ENCODE measurements at regions not wholly inside any gene's neighbourhood (a gene's known extent, or its start where the extent isn't known, plus 50 kb on each side); places are given as distances from the start of the nearest gene placed in this dataset.

DNA sequence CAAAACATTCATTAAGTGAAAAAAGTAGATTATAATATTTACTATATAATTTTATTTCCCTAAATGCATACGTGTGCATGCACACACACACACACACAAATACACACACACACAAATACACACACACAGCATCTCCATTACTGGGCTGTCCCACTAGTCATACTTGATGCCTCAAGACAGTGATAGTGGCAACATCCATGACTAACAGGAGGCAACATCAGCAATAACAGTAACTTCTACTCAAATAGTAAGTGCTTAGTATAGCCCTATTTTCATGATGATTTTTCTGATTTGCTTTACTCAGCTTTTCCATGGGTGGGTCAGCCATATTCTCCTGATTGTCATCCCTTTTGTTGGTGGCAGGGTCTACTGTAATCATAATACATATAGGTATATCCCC lies 325.9 kb upstream of the TEX13C start:
- DNase-seq (ENCODE audit: low read depth): no peak

DNA sequence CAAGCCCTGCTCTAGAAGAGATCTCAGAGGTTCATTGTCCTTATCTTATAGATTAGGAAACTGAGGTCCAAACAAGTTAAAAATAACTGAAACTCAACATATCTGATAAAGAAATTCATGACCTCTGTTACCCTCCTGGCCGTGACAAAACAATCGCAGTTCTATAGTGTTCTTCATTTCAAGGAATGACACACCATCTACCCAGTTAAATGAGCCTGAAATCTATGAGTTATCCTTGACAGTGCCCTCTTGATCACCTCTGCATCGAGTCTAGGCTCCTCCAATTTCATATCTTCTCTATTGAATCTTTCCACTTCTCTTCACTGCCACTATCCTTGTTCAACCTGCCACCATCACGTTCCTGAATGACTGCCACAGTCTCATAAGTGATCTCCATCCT lies 325.3 kb upstream of the TEX13C start:
- DNase-seq (ENCODE audit: low read depth): no peak

DNA sequence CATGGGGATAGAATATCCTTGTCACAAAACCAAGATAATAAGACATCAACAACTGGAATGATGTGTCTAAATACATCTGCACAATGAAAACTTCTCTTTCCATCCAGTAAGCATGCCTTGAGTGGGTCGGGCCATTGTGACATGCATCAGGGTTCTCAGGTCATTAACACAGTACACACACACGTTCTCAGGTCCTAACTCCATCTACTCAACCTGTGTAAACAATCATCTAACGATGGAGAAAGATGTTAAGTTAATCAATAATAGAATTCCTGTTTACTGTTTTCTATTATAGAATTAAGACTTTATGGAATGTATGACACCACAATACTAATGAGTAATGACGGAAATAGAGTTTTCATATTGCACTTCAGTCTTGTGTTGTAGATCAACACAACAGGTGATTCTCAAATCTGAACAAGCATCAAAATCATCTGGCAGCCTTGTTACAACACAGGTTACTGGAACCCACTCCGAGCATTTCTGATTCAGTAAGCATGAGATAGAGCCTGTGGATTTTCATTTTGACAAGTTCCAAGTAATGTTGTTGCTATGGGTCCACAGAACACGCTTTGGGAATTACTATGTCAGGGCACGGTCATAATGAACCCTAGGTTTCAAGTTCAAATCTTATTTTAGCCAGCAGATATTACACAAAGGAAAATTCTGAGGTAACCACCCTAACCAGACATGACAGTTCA lies 315.8 kb upstream of the TEX13C start:
- no peak for DNase-seq (ENCODE audit: low read depth)

DNA sequence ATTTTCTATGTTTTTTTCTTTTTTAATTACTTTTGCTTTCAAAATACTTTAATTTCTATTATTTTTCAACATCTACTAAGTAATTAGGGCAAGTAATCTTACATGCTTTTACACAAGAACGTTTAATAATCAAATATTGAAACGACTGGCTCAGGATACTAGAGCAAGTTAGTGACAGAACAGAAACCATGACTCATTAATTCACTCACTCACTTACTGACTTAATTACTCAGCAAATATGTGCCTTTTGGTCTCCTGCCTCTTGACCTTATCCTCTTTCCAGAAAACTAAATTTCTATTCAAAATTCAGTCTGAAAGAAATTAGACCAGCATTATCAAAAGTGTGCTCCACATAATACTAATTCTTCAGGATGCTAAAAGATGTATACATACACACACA lies 314.9 kb upstream of the TEX13C start:
- DNase-seq (ENCODE audit: low read depth): no peak

- DNase-seq (ENCODE audit: low read depth): no peak
These were observed 313.8 kb upstream of the TEX13C start for GRCh38 chrX:125005863-125006262.

DNA sequence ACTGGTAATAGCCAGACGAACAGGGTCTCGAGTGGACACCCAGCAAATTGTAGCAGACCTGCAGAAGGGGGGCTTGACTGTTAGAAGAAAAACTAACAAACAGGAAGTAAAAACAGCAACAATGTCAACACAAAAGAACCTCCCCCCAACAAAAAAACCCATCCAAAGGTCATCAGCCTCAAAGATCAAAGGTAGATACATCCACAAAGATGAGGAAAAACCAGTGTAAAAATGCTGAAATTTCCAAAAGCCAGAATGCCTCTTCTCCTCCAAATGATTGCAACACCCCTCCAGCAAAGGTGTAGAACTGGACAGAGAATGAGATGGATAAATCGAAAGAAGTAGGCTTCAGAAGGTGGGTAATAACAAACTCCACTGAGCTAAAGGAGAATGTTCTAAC lies 313.0 kb upstream of the TEX13C start:
- DNase-seq (ENCODE audit: low read depth): no peak

DNA sequence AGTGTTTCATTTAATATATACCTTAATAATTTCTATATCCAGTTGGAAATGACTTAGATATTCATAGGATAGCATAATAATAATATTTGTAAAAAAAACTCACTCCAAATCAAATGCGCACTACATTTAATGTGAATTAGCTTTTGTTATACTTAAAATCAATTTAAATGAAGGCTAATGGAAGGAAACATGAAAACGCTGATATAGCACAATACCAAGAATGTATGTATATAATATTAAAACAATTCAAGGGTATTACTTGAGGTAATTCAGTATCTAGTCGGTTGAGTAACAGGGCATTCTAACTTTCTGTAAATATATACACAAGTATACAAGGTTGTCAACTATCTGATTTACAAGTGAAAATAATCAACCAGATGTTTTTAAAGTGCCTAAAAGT lies 307.1 kb upstream of the TEX13C start:
- DNase-seq (ENCODE audit: low read depth): no peak

GRCh38 chrX:125029131-125029530 lies 290.5 kb upstream of the TEX13C start:
- no peak for DNase-seq (ENCODE audit: low read depth)

Data from RPMI7951 (cell line).